ENCODE measurements at regions not wholly inside any gene's neighbourhood (a gene's known extent, or its start where the extent isn't known, plus 50 kb on each side); places are given as distances from the start of the nearest gene placed in this dataset.

- TF ChIP-seq CTCF (IDR thresholded peaks at IDR 0.05): no peak
- no peak for TF ChIP-seq POLR2A (IDR thresholded peaks at IDR 0.05)
- TF ChIP-seq EP300 (IDR thresholded peaks at IDR 0.05): no peak
Measured at GRCh38 chr13:73879346-73880015, 254.7 kb downstream of the KLF12 start.

Data from ovary (tissue), 3 donors.